GM18873 (cell line): ENCODE measurements at regions not wholly inside any gene's neighbourhood (a gene's known extent, or its start where the extent isn't known, plus 50 kb on each side); places are given as distances from the start of the nearest gene placed in this dataset.

ENCODE experiments used
- ATAC-seq: cut with Tn5 transposase; IDR thresholded peaks from one replicate; pipeline ENCODE4 v1.9.1; 2021; ENCODE audit warnings: mild to moderate bottlenecking, moderate library complexity, moderate number of reproducible peaks; ENCODE audit not compliant: unreplicated experiment, low FRiP score

DNA sequence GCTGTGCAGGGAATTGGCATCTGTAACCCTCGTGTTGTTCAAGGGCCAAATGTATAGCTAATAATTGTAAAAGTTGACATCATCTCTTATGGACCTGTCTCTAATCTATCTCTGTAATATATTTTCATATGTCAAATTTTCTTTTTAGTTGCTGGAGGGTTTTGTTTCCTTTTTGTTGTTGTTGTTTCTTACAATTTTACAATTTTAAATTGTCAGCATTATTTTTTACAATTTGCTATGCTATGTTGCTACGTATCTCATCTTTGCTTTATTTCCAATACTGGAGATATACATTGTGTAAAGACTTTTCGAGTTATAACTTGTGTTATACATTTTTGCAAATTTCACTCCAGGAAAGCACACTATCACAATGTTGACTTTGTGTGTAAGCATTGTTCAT lies 290.2 kb upstream of the SP4 start:
- ATAC-seq, result no peak

GRCh38 chr7:21140622-21141021 lies 287.3 kb upstream of the SP4 start:
- no peak for ATAC-seq

DNA sequence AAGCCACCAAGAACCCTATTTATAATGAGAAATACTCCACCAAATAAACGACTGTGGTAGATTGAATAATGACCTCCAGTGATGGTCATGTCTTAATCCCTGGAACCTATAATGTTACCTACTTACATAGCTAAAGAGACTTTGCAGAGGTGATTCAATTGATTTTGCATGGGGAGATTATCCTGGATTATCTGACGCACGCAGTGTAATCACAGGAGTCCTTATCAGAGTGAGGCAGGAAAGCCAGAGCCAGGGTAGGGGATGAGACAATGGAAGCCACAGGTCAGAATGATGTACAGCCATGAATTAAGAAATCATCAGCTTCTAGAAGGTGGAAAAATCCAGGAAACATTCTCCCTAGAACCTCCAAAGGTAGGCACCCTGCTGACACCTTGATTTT lies 286.4 kb upstream of the SP4 start:
- ATAC-seq, result no peak

DNA sequence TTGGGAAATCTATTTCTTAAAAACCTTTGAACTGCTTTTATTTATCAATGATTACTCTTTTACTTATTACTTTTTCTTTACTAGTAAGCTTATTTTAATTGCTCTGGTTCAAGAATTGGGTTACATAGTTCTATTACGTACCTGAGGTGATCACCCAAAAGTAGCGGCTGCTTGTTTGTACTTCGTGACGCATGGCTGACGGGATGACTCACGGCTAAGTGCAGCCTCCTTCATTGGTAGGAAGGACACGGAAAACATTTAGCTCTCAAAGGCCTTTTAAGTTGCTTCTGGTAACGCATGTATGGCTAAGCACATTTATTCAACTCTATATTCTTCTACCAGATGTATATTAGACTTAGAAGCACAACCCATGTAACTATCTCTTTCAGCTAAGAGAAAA lies 285.8 kb upstream of the SP4 start:
- ATAC-seq, result no peak

DNA sequence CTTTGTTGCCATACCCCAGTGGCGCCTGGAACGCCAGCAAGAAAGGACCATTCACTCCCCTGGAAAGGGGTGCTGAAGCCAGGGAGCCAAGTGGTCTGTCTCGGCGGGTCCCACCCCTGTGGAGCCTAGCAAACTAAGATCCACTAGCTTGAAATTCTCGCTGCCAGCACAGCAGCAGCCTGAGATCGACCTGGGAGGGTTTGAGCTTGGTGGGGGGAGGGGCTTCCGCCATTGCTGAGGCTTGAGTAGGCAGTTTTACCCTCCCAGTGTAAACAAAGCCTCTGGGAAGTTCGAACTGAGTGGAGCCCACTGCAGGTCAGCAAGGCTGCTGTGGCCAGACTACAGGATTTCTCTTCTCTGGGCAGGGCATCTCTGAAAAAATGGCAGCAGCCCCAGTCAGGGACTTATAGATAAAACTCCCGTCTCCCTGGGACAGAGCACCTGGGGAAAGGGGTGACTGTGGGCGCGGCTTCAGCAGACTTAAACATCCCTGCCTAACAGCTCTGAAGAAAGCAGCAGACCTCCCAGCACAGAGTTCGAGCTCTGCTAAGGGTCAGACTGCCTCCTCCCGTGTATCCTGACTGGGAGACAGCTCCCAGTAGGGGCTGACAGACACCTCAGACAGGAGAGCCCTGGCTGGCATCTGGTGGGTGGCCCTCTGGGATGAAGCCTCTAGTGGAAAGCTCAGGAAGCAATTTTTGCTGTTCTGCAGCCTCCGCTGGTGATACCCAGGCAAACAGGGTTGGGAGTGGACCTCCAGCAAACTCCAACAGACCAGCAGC lies 281.1 kb upstream of the SP4 start:
- no peak for ATAC-seq

DNA sequence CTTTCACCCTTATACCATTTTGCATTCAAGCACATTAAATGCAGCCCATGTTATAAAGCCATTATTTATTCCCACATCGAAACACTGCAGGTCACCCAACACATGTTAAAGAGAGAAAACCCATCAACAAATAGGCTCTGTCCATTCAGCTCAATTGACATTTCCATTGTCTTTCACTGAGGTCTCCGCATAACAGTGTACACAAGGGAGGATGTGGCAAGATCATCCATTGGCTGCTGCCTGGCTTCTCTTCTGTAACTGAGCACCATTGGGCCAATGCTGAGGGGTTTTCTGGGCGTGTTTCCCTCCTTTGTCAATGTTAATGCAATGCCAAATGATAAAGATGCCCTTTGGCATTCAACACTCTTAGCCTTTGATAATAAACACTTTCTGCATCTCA lies 278.1 kb upstream of the SP4 start:
- ATAC-seq, result no peak

DNA sequence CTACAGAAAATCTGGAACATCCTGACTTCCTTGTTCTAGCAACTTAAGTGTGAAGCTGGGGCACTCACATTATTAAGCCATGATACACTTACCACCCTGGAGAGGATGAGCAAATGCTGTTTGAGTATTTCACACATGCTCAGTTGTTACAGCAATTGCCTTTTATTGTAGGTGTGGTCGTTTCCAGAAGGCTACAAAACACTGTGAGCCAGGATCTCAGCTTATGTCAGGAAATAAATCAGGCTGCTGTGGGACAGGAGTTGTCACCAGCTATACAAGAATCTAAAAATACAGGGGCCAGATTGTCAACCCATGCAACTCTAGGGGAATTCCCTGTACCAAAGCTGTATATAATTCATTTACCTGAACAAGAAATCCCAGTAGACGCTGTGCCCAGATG lies 273.3 kb upstream of the SP4 start:
- ATAC-seq, result no peak

DNA sequence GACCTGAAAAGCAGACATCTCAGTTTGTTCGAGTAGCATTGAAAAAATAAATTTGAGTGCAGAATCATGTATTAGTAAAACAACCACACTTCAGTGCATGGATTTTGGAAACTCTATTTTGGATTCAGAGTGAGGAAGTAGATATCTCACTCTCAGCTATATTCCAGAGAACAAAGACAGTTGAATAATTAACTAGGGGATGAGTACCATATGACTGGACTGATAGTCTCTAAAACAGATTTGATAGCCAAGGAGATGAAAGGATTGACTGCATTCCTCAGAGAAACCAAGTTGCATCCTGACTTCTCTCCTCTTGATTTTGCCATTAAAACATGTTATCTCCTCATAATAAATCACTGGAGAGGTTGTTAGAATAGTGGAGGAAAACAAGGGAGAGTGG lies 268.4 kb upstream of the SP4 start:
- no peak for ATAC-seq

DNA sequence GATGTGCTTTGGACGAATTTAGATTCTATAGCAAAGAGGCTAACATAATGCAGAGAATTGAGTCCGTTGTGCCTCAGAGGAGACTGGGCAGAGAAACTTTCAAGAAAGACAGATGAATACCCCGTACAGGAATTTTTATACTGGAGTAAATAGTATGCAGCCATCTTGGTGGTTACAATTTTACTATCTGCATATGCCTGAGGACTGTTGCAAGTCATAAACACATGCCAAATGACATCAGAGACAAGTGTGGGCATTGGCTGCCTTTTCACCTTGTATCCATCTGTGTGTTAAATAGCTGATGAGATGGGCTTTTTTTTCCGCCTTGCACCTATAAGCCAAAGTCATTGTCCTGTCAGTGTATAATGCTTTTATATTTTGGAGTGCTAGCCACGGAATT lies 267.5 kb upstream of the SP4 start:
- ATAC-seq, result no peak

- ATAC-seq, result no peak
Observed at GRCh38 chr7:21167942-21168341, 259.9 kb upstream of the SP4 start.

DNA sequence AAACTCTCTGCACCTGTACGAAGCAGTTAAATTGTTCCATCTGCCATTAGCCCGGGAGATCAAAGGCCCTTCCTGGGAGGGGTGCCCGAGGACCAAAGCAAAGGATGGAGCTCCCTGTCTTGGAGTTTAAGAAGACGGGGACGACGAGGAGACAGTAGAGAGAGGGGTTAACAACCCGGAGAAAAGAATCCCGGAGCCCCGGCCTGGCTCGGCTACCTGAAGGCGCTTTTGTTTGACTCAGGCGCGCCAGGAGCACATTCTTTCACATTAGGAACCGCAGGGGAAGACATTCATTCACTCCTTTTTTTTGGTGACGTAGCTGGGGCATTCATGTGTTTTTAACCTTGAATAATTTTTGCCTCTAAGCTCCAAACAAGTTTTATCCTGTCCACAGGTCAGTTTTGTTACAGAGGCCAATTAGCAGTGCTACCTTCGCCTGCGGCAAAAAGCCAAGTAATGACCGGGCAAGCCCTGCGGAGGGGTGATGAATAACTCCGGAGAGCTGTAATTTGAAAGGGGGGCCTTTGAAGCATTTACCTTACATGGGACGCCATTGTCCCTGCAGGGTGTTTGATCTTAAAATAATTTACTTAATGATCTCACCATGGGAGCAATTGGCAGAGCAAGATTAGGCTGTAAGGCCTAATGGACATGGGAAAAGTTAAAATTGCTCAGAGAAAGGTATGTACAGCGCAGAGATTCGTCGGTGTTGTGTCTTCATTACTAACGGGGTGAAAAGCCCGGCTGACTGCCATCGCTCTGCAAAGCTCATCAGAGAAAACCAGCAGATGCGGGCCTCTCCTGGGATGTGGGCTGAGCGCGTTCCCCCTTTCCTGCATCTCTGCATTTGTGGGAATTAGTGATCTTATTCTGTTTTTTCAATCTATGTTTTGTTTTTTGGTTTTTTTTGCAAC lies 258.0 kb upstream of the SP4 start:
- ATAC-seq, result no peak

- no peak for ATAC-seq
Observed at GRCh38 chr7:21172800-21173199, 255.1 kb upstream of the SP4 start.

DNA sequence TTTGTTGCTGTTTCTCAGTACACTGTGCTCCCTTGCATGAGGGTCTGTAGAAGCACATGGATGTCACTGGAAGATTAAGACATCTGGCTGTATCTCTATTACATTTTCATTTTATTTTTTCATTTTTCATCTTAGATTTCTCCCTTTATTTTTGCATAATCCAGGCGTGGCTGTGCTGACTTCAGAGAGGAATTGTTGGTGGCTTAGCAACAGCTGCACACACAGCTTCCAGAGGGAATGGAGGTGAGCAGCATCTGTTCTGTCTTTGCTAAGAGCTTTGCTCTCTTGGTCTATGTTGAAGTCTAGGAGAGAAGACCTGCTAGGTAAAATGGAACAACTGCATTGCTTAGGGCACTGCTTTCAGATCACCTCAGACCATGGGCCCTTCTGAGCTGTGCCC lies 254.4 kb upstream of the SP4 start:
- ATAC-seq, result no peak

DNA sequence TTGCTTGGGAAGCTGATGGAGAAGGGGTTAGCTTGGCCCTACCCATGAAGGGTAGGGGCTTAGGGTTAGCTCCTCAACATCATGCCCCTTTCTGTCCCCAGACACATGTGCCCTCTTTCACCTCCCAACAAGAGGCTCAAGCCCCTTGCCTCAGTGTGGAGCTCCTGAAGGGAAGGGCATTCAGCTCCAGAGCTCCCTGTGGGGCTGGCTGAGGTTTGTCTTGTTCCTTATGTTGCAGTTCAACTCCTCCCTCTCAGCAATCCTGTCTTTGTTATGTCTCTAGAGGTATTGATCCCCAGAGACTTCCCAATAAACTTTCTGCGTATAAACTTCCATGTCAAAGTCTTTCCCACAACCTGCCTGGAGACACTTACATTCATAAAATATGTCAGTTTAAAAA lies 252.2 kb upstream of the SP4 start:
- no peak for ATAC-seq

DNA sequence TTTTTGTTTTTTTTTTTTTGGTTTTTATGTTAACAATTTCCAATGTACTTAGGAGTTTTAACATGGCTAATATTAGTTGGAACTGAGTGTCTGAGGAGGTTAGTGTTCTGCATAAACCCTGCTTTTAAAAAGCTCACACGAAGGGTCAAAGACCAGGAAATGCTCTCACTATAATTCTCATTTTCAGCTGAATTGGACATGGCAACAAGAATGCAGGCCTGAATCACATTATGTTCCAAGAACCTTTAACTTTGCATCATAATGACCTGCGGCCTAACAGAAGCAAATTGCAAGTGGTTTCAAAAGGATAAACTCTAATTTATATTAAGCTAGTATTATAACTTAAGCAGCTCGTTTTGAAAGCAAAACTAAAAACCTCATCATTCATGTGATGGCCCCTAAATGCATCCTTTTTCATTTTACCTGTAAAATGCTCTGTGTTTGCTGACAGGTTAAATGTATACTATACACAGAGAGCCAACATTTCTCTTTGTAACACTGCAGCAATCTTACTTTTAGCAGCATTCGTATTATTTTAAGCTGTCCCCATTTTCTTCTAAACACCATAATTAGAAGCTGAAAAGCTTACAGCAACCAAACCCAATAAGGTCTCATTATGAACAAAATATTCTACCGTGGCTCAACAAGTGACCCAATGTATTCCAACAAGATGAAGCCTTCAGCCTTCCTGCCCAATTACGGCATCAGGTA lies 242.8 kb upstream of the SP4 start:
- no peak for ATAC-seq

- ATAC-seq, result no peak
Observed at GRCh38 chr7:21185653-21186265, 242.1 kb upstream of the SP4 start.

DNA sequence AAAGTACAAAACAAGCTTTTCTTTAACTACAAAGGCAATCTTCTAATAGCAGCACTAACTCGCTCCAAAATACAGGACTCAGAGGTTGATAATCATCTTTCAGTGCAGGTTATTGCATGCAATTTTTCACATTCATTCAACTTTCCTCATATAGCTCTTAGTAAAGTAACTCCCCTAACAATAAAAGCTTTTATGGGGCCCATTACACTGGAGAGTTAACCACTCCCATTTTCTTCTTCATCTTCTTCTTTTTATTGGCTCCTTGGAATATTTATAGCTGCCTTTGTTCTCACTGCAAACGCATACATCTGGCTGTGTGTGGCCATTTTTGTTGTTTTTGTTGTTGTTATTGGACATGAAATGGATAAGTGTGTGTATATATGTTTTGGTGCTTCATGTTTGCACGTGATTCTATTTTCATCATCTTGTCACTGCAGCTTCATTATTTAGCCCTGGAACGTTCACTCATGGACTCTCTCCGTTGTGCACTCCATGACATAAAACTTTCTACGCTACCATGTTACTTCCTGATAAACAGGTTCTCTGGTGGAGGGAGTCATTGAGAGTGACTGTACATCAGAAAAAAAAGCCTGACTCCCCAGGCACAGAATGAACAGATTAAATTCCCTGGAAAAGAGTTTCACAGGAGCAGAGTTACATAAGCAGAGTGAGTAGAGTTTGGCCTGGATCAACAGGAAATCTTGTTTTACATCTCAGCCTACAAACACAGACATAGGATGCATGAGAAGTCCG lies 236.4 kb upstream of the SP4 start:
- no peak for ATAC-seq

- ATAC-seq, result no peak
Observed at GRCh38 chr7:21192657-21193056, 235.2 kb upstream of the SP4 start.

GRCh38 chr7:21193895-21194294 lies 234.0 kb upstream of the SP4 start:
- no peak for ATAC-seq

GRCh38 chr7:21194936-21195335 lies 232.9 kb upstream of the SP4 start:
- no peak for ATAC-seq
